Natural killer cell treated with Interleukin-12 subunit alpha and Interleukin-12 subunit beta and Interleukin-15 and Interleukin-18, amount 100 ng/mL, for 72 hours (primary cell): ENCODE measurements at regions not wholly inside any gene's neighbourhood (a gene's known extent, or its start where the extent isn't known, plus 50 kb on each side); places are given as distances from the start of the nearest gene placed in this dataset.

Source experiments
- ATAC-seq, 2 donors: fragments of 150-1000 bp; cut with Tn5 transposase in 1 of 2; sonication (Bioruptor Pico), chemical (Tn5 transposase) in 1 of 2; 2 replicates each; pipeline ENCODE4 v1.10.0; 2021
- DNase-seq: peaks from one replicate; pipeline ENCODE4 v3.0.0; 2022; ENCODE audit warnings: low spot score
- H3K27ac Mint-ChIP-seq, 2 donors: 1 replicate in 1 of 2; 2 replicates in 1 of 2; pipeline ENCODE4 v1.8.0; 2022; ENCODE audit warnings: mixed read lengths in 2 of 2, mild to moderate bottlenecking in 1 of 2, moderate library complexity in 1 of 2
- H3K27me3 Mint-ChIP-seq, 2 donors: 1 replicate in 1 of 2; 2 replicates in 1 of 2; pipeline ENCODE4 v1.8.0; 2022; ENCODE audit warnings: mixed read lengths in 2 of 2
- H3K36me3 Mint-ChIP-seq: one replicate; pipeline ENCODE4 v1.8.0; 2022; ENCODE audit warnings: mixed read lengths
- H3K4me1 Mint-ChIP-seq, 2 donors: 1 replicate in 1 of 2; 2 replicates in 1 of 2; pipeline ENCODE4 v1.8.0; 2022; ENCODE audit warnings: low read depth in 2 of 2, mixed read lengths in 2 of 2, mild to moderate bottlenecking in 1 of 2
- H3K4me3 Mint-ChIP-seq: one replicate; pipeline ENCODE4 v1.8.0; 2022; ENCODE audit warnings: mixed read lengths
- H3K9me3 Mint-ChIP-seq: 2 replicates; pipeline ENCODE4 v1.8.0; 2022; ENCODE audit warnings: mixed read lengths

DNA sequence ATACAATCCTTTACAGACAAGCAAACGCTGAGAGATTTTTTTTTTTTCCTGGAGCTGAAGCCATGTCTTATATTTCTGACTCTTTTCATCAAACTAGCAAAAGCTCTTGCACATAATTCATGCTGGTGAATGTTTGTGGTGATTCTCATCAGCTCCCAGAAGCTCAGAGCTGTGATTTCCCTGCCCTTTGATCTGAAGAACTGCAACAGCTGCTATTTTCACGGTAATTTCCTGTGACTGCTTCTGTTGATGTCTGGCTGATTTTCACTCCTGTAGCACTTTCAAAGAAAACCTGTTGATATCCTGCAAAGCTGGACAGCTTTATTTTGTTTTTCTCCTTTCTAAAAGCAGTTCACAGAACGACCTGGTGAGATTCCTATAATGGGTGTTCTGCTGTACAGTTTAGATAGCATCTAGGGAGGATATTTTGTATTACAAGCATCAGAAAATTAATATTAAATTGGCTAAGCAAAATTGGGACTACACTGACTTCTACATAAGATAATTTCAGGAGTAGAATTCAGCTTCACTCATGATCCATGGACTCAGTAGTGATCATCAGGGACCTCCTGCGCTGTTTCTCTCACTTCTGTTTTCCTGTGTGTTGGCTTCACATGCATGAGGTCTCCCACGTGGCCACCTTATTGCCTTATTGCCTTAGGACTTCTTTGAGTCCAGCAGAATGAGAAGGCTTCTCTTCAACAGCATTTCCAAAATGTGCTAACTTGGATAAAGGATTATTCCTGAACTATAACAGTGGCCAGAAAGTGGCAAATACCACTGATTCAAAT lies 1111.6 kb upstream of the SORCS1 start:
- Mint-ChIP-seq H3K27me3 (no peaks in the 10 kb centered on the region), H3K36me3 (peaks cover 6% of the 10 kb centered on the region), H3K27ac (no peak overlapping the region), H3K4me1 (no peaks in the 10 kb centered on the region), H3K4me3 (no peak overlapping the region), H3K9me3 (peaks cover 20% of the 10 kb centered on the region)
- no peak for DNase-seq
- no peak for ATAC-seq

- DNase-seq: no peak
- H3K4me1 Mint-ChIP-seq: no peaks in the 10 kb centered on the region
- H3K4me3 Mint-ChIP-seq: no peak overlapping the region
- no peaks in the 10 kb centered on the region for H3K36me3 Mint-ChIP-seq
- H3K27ac Mint-ChIP-seq: no peak overlapping the region
- no peak for ATAC-seq
- peaks cover 3% of the 10 kb centered on the region for H3K9me3 Mint-ChIP-seq
- H3K27me3 Mint-ChIP-seq: no peaks in the 10 kb centered on the region
Observed at GRCh38 chr10:108260383-108260906, 1095.9 kb upstream of the SORCS1 start.

- no peaks in the 10 kb centered on the region for H3K36me3 Mint-ChIP-seq
- peaks cover 8% of the 10 kb centered on the region for H3K9me3 Mint-ChIP-seq
- no peak for ATAC-seq
- no peaks in the 10 kb centered on the region for H3K27me3 Mint-ChIP-seq
- no peaks in the 10 kb centered on the region for H3K4me1 Mint-ChIP-seq
- no peak for DNase-seq
- H3K4me3 Mint-ChIP-seq: no peak overlapping the region
- no peak overlapping the region for H3K27ac Mint-ChIP-seq
Observed at GRCh38 chr10:108254089-108254488, 1089.6 kb upstream of the SORCS1 start.

- ATAC-seq: no peak
- Mint-ChIP-seq H3K36me3 (no peaks in the 10 kb centered on the region), H3K27me3 (no peaks in the 10 kb centered on the region)
Observed at GRCh38 chr10:108252771-108253170, 1088.3 kb upstream of the SORCS1 start.

GRCh38 chr10:108250936-108251620 lies 1086.6 kb upstream of the SORCS1 start:
- Mint-ChIP-seq H3K4me1 (no peaks in the 10 kb centered on the region), H3K4me3 (no peak overlapping the region), H3K27ac (no peak overlapping the region), H3K36me3 (no peaks in the 10 kb centered on the region), H3K27me3 (no peaks in the 10 kb centered on the region), H3K9me3 (peaks cover 8% of the 10 kb centered on the region)
- no peak for DNase-seq
- ATAC-seq: no peak

More at GRCh38 chr10:108252771-108253170, 1088.3 kb upstream of the SORCS1 start:
- H3K4me3 Mint-ChIP-seq: no peak overlapping the region
- peaks cover 8% of the 10 kb centered on the region for H3K9me3 Mint-ChIP-seq
- H3K4me1 Mint-ChIP-seq: no peaks in the 10 kb centered on the region
- DNase-seq: no peak
- H3K27ac Mint-ChIP-seq: no peak overlapping the region

DNA sequence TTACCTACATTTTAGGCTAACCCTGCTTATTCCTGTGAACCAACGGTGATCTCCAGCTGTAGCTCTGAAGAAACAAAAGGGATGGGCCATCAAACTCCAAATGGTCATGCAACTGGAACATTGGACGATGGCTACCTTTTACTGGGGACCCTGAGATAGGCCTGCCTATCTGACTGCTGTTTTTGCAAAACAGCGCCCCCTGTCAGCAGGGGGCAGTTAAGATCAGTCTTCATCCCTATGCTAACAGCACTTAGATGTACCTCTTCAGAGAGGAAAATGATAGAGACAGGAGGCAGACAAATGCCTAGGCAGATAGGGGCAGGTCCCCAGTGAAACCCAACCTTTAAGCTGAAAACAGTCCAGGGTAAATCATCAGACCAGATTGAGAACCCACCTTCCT lies 1085.4 kb upstream of the SORCS1 start:
- Mint-ChIP-seq H3K4me1 (no peaks in the 10 kb centered on the region), H3K27ac (no peak overlapping the region), H3K36me3 (no peaks in the 10 kb centered on the region), H3K4me3 (no peak overlapping the region), H3K27me3 (no peaks in the 10 kb centered on the region), H3K9me3 (peaks cover 8% of the 10 kb centered on the region)
- DNase-seq: no peak
- ATAC-seq: no peak

DNA sequence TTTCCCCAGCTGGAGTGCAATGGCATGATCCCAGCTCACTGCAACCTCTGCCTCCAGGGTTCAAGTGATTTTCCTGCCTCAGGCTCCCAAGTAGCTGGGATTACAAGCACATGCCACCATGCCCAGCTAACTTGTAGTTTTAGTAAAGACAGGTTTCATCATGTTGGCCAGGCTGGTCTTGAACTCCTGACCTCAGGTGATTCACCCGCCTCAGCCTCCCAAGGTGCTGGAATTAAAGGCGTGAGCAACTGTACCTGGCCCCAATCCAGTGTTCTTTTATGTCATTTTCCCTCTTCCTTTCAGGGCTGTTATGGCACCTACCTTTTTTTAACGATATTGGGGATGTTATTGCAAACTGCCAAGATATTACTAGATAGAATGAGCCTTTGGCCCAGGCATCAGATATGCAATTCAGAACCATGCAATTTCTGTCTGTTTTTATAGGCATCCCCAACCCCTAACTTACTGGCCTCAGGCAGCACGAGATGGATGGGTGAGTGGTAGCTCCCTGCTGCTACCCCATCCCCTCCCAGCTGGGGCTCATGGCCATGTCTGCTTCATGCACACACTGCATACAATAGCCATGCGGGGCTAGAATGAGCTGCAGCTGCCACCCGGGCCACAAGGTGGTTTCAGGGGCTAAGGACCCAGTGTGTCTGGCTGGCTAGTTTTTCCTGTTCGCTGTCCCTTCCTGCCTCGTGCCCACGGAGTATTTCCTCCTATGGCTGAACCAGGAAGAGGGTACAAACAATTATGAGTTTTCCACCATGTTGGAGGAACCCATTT lies 1080.1 kb upstream of the SORCS1 start:
- DNase-seq (no peak), ATAC-seq (no peak)
- no peaks in the 10 kb centered on the region for H3K4me1 Mint-ChIP-seq
- H3K36me3 Mint-ChIP-seq: no peaks in the 10 kb centered on the region
- peaks cover 13% of the 10 kb centered on the region for H3K9me3 Mint-ChIP-seq
- no peak overlapping the region for H3K27ac Mint-ChIP-seq
- H3K4me3 Mint-ChIP-seq: no peak overlapping the region
- no peaks in the 10 kb centered on the region for H3K27me3 Mint-ChIP-seq

GRCh38 chr10:108241166-108241565 lies 1076.7 kb upstream of the SORCS1 start:
- no peak for DNase-seq
- Mint-ChIP-seq H3K36me3 (no peaks in the 10 kb centered on the region), H3K27me3 (no peaks in the 10 kb centered on the region), H3K4me1 (no peaks in the 10 kb centered on the region), H3K4me3 (no peak overlapping the region), H3K9me3 (peaks cover 29% of the 10 kb centered on the region), H3K27ac (no peak overlapping the region)
- no peak for ATAC-seq

DNA sequence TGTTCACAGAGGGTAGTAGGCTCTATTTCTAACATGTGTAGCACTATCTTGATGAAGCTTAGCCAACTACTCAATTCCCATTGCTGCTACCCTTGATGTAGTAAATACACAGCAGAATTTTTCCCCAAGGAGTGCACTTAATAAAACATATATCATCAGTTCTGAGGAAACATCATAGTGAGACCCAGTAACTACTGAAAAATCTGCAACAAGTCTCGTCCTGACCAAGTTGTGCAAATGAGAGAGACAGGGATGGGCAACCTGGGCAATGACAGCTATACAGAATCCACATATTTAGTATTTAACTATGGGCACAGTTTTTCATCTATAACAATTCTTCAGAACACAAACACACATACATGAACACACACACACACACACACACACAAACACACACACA lies 1073.8 kb upstream of the SORCS1 start:
- no peaks in the 10 kb centered on the region for H3K27me3 Mint-ChIP-seq
- DNase-seq: no peak

GRCh38 chr10:108230478-108231170 lies 1066.1 kb upstream of the SORCS1 start:
- Mint-ChIP-seq H3K9me3 (peaks cover 14% of the 10 kb centered on the region), H3K27me3 (no peaks in the 10 kb centered on the region), H3K36me3 (no peaks in the 10 kb centered on the region), H3K4me3 (no peak overlapping the region), H3K4me1 (no peaks in the 10 kb centered on the region), H3K27ac (no peak overlapping the region)
- ATAC-seq (no peak), DNase-seq (no peak)

More for the DNA sequence above, 1073.8 kb upstream of the SORCS1 start:
- no peak overlapping the region for H3K27ac Mint-ChIP-seq
- ATAC-seq: no peak
- H3K4me1 Mint-ChIP-seq: no peaks in the 10 kb centered on the region
- no peak overlapping the region for H3K4me3 Mint-ChIP-seq
- peaks cover 26% of the 10 kb centered on the region for H3K9me3 Mint-ChIP-seq
- no peaks in the 10 kb centered on the region for H3K36me3 Mint-ChIP-seq

DNA sequence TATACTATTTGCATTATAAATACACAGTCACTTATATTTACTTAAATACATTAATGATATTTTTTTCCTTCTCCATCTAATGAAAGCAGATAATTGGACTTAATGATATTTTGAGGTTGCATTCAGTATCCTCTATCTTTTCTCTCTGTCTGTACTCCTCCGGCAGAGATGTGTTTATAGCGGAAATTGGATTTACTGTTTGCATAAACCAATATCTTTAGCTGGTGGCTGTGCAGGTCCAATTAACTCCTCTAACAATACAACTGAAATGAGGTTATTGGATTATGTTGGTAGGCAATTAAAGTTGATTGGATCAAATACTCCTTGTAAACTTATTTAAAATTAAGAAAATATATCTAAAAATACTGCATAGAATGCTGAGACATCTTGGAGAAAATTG lies 1044.2 kb upstream of the SORCS1 start:
- Mint-ChIP-seq H3K4me1 (no peaks in the 10 kb centered on the region), H3K4me3 (no peak overlapping the region), H3K27me3 (no peaks in the 10 kb centered on the region), H3K36me3 (peaks cover 4% of the 10 kb centered on the region), H3K27ac (no peak overlapping the region), H3K9me3 (peaks cover 27% of the 10 kb centered on the region)
- no peak for ATAC-seq
- no peak for DNase-seq

DNA sequence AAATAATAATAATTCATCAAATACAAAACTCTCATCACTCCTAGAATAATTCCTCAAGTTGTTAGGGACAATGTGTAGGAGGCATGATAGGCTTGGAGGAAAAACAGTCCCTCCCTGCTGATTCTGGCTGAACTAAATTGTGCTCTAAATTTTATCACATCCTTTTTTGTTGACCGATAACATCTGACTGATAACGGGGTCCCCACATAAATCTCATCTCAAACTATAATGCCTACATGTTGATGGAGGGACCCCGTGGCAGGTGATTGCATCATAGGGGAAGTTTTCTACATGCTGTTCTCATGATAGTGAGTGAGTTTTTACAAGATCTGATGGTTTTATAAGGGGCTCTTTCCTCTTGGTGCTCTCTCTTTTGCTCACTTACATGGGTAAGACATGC lies 1043.5 kb upstream of the SORCS1 start:
- ATAC-seq: no peak
- no peak overlapping the region for H3K4me3 Mint-ChIP-seq
- peaks cover 4% of the 10 kb centered on the region for H3K36me3 Mint-ChIP-seq
- peaks cover 20% of the 10 kb centered on the region for H3K9me3 Mint-ChIP-seq
- H3K27me3 Mint-ChIP-seq: no peaks in the 10 kb centered on the region
- no peaks in the 10 kb centered on the region for H3K4me1 Mint-ChIP-seq
- no peak overlapping the region for H3K27ac Mint-ChIP-seq
- no peak for DNase-seq

DNA sequence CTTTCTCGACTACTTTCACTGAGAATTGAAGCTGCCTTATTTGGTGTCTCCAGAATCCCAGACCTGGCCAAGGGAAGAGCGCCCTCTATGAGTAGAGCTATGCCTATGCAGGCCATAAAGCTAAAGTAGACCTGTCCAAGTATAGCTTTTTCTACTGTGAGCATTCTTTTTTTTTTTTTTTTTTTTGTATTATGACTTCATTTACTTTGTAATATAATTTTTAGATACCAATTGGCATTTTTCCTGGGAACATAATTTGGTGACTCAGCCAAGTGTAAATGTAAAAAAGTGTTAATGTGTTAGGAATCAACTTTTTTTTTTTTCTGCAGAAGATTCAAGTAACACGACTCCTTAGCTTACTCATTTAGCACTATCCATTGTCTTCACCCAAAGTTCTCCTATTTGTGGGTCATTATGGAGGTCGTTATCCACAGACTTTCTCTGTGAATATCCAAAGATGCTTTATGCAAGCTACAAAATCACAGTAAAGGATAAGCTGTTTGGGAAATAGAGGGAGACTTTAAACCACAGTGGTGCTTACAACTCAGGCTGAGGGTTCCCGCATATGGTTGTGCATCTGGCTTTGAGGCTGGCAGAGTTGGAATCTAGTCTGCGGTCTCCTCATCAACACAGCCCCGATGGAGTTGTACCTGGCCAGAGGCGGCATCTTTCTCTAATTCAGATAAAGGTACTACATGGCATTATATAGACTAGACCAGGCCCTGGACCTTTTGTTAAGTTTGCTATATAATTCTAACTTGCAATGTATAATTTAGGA lies 1040.2 kb upstream of the SORCS1 start:
- Mint-ChIP-seq H3K4me3 (no peak overlapping the region), H3K27ac (no peak overlapping the region), H3K4me1 (no peaks in the 10 kb centered on the region), H3K36me3 (no peaks in the 10 kb centered on the region), H3K27me3 (no peaks in the 10 kb centered on the region), H3K9me3 (peaks cover 9% of the 10 kb centered on the region)
- no peak for DNase-seq
- ATAC-seq: no peak
